ENCODE measurements at regions not wholly inside any gene's neighbourhood (a gene's known extent, or its start where the extent isn't known, plus 50 kb on each side); places are given as distances from the start of the nearest gene placed in this dataset.
"Not testable (repeated sequence)": the region's sequence is repeated elsewhere in the genome, so short reads cannot be mapped to it uniquely, and the experiment has no call there.

DNA sequence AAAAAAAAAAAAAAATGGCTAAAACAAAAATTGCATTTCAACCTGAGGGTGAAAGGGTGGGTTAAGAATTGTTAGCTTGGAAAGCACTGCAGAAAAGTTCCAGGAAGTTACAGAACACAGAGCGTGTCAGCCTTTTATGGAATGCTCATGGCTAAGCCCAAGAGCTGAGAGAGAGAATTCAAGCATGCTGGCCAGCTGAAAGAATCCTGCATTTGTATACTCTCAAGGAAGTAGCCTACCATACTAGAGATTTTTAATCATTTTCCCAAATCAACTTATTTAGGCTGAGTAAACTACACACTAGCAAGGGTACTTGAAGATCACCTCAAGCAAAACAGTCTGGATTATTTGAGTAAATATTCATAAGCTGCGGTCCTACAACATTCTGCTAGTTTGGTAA, 153.9 kb downstream of the KCNJ2 start:
- DNase-seq (ENCODE audit: low spot score): no peak

- DNase-seq (ENCODE audit: low spot score): no peak
Measured at GRCh38 chr17:70324031-70324430, 154.7 kb downstream of the KCNJ2 start.

DNA sequence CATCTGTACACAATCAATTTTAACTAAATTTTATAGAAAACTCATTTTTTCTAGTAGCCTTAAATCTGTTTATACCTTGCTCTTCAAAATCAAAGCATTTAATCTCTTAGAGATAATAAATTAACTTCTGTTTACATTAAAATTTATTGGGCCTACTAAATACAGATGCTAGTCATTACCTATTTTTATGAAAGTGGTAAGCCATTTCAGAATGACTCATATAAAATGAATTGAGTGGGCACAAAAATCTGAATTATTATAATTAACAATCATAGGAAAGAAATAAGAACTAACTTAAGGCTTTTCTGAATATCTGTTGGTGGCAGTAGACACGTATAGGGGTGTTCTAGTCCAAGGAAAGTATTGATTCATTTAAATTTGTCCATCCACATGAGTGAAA, 157.9 kb downstream of the KCNJ2 start:
- DNase-seq (ENCODE audit: low spot score): no peak

DNA sequence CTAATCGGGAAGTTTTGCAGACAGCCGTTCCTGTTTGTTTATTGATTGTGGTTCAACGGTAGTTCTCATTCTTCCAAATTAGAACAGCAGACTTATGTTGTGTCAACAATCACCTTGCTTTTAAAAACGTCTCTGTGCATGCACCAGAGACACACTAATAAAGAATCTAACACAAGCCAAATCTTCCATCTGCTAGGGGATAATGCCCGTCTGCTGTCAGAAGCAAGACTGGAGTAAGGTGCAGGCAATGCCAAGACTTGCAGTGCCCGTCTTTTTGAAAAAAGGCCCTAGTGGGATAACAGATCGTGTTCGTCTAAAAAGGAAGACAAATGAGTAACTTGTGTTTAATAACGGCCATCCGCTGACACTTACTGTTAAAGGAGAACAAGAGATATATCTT, 158.4 kb downstream of the KCNJ2 start:
- no peak for DNase-seq (ENCODE audit: low spot score)

DNA sequence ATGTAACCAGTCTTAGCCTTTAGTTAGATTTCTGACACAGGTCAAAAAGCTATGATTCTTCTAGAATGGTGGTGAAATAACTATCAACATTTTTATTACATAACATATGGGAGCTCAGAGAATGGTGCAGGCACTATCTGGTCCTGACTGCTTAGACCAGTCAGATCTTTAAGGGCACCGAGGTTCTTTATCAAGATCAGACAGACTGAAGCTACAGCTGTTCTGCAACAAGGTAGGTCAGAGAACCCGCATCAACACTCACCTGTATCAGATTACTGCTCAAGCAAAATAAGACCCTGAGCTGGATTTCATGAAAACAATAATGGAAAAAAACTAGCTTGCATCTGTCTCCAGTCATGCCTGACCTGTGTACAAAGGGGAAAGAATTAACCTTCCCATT, 160.4 kb downstream of the KCNJ2 start:
- DNase-seq (ENCODE audit: low spot score): no peak

GRCh38 chr17:70331066-70331465, 161.7 kb downstream of the KCNJ2 start:
- DNase-seq (ENCODE audit: low spot score): not testable (repeated sequence)

- DNase-seq (ENCODE audit: low spot score): no peak
Measured at GRCh38 chr17:70332356-70333210, 163.3 kb downstream of the KCNJ2 start.

DNA sequence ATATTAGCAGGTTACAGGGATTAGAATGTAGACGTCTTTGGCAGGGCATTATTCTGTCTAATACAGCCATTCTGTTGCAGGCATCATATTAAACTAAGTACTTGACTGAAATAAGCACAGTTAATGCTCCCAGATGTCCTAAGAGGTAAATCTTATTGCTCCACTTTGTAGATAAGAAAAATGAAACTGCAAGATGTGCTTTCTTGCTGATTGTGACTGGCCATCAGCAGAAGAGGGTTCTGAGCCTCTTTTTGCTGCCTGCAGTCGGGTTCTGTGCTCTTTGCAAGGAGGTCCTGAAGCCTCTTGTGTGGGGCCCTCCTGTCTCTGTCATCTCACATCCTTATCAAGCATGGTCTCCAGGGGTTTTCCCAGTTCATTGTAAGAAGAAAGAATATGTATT, 167.1 kb downstream of the KCNJ2 start:
- DNase-seq (ENCODE audit: low spot score): no peak

DNA sequence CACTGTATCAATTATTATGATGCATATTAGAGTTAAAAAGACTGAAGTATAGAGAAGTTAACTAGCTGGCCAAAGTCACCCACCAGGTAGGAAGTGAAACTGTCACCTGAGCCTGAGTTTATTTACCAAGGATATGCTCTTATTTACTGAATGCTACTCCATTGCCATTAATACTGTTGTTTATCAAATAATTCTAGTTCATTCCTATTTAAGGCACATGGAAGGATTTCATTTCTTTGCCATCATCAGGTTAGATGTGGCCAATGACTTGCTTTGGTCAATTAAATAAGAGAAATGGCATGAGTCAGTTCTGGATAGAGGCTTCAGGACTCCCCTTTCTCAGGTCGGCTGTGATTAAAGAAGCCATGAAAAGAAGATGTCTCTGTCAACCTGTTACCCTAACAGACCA, 169.6 kb downstream of the KCNJ2 start:
- DNase-seq (ENCODE audit: low spot score): no peak

DNA sequence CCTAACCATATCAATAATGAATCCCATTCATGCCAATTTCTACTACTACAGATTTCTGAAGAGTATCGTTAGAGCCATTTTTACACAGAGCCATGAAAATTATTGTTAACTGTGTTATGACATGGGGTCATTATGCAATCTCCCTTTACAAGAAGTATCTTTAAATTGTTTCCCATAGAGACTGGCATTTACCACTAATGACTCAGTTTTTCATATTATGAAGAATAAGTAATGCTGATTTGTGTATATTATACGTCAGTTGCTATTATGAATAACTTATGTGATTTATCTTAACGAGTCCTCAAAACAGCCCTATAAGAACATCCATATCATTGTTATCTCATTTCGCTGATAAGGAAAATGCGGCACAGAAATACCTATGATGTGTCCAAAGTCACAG, 173.8 kb downstream of the KCNJ2 start:
- DNase-seq (ENCODE audit: low spot score): no peak

GRCh38 chr17:70344386-70345060, 175.2 kb downstream of the KCNJ2 start:
- DNase-seq (ENCODE audit: low spot score): no peak

DNA sequence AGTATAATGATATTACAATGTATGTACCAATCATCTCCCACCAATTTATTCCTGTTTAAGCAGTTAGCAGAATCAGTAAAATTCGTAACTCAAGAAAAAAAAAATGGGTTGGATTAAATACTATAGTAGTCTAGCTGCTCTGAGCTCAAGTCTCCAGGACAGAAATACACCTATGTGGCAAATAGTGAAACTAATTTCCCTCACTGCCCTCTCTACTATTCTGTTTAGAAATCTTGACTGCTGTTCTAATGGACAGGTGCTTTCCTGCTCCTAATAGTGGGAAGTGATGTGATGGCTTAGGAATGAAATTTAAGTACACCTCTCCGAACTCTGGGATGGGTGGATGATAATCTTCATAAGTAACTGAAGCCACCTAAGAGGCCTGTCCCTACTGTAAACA, 175.7 kb downstream of the KCNJ2 start:
- no peak for DNase-seq (ENCODE audit: low spot score)

DNA sequence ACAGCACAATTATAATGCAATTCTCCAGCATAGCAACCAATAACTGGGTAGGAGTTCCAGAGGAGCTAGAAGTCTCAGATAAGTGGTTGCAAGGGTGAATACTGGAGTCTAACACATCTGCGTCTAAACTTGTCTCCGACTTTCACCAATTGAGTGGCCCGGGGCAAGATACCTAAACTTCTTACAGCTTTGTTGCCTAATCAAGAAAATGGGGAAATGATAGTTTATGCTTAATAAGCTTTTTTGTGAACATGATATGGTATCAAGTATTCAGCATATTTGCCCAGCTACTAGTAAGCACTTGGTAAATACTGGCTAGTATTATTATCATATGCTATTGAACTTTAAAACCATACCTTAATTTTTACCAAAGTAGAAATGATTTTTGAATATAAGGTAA, 183.5 kb downstream of the KCNJ2 start:
- no peak for DNase-seq (ENCODE audit: low spot score)

DNA sequence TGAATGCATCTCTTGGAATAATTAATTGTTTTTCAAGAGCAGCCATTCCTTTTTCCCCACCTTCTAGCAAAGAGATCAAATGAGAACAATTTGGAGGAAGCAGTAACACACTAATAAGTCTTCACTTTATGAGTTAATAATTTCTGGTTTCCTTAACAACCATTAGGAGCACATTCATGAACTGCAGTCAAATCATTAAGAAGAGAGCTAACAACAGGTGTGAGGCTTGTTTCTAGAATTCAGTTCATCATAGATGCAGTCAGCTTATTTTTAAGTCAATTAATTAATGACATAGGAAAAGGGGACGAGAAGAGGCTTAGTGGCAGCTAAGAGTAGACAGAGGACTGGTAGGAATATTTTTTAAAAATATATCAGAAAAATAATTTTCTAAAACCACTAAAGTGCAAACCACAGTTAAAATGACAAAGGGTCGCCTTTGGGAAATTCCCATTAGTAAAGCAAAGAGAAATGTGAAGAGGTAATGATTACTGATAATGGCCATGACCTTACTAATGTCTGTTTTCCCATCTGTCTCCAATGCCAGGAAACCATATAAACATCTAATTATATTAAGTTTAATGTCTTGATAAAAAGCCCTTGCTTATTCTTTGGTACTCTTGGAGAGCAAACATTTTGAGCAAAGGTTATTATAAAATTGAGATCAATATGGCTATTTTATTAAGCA, 184.2 kb downstream of the KCNJ2 start:
- DNase-seq (ENCODE audit: low spot score): no peak

DNA sequence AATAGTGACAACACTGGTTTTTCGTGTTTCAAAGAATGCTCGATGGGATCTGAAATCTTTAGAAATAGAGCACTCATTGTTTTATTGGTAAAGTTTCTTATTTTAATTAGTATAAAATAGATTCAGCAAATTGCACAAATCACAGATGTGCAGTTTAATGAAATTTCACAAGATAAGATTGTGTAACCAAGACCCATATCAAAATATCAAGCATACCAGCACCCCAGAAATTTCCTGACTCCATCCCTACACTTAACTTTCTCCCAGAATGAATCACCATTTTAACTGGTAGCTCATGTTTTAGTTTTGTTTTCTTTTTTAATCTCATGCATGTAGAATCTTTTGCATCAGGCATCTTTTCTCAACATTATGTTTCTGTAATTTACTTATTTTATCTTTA, 185.9 kb downstream of the KCNJ2 start:
- no peak for DNase-seq (ENCODE audit: low spot score)

- DNase-seq (ENCODE audit: low spot score): no peak
Measured at GRCh38 chr17:70357190-70357589, 187.9 kb downstream of the KCNJ2 start.

- no peak for DNase-seq (ENCODE audit: low spot score)
Measured at GRCh38 chr17:70365091-70365583, 195.8 kb downstream of the KCNJ2 start.

- no peak for DNase-seq (ENCODE audit: low spot score)
Measured at GRCh38 chr17:70366386-70366785, 197.1 kb downstream of the KCNJ2 start.

- no peak for DNase-seq (ENCODE audit: low spot score)
Measured at GRCh38 chr17:70368011-70368410, 198.7 kb downstream of the KCNJ2 start.

DNA sequence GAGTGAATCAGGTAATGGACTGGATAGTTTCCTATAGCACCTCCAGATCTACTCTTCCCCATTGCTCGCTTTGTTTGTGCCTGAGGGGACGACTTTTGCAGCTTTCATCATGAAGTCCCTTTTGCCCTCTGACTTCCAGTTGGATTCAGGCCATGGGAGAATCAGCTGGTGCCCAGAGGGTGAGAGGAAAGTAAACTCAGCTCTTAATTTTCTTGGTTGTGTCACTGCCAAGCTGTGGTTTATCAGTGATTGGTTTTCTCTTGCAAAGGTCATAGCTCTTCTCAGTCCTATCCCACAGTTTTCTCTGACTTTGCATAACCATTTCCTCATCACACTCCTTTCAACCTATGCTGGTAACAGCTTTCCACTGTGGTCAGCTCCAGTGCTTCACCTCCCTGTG, 200.1 kb downstream of the KCNJ2 start:
- DNase-seq (ENCODE audit: low spot score): no peak

- DNase-seq (ENCODE audit: low spot score): no peak
Measured at GRCh38 chr17:70370816-70371215, 201.5 kb downstream of the KCNJ2 start.

GRCh38 chr17:70373369-70373768, 204.0 kb downstream of the KCNJ2 start:
- no peak for DNase-seq (ENCODE audit: low spot score)

GRCh38 chr17:70374496-70374895, 205.2 kb downstream of the KCNJ2 start:
- DNase-seq (ENCODE audit: low spot score): no peak
